ENCODE measurements at regions not wholly inside any gene's neighbourhood (a gene's known extent, or its start where the extent isn't known, plus 50 kb on each side); places are given as distances from the start of the nearest gene placed in this dataset.

GRCh38 chr18:26656944-26657536 is 108.7 kb upstream of the KCTD1 start (continued):
- TF ChIP-seq, protein P1, sequence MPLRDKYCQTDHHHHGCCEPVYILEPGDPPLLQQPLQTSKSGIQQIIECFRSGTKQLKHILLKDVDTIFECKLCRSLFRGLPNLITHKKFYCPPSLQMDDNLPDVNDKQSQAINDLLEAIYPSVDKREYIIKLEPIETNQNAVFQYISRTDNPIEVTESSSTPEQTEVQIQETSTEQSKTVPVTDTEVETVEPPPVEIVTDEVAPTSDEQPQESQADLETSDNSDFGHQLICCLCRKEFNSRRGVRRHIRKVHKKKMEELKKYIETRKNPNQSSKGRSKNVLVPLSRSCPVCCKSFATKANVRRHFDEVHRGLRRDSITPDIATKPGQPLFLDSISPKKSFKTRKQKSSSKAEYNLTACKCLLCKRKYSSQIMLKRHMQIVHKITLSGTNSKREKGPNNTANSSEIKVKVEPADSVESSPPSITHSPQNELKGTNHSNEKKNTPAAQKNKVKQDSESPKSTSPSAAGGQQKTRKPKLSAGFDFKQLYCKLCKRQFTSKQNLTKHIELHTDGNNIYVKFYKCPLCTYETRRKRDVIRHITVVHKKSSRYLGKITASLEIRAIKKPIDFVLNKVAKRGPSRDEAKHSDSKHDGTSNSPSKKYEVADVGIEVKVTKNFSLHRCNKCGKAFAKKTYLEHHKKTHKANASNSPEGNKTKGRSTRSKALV (CRISPR knock-in tag; IDR thresholded peaks at IDR 0.05), result peak; percentile 97
- TF ChIP-seq RAD21 (CRISPR knock-in tag; IDR thresholded peaks at IDR 0.05), result peak; percentile 29; the same call in 1 of the 2 replicates
- TF ChIP-seq PATZ1 (CRISPR knock-in tag; IDR thresholded peaks at IDR 0.05), result 0 out of 2 replicates have a peak, but pooled peaks have one; percentile 13
- no peak for TF ChIP-seq MATR3 (CRISPR knock-in tag; IDR thresholded peaks at IDR 0.05)
- no peak for TF ChIP-seq HOXA7 (CRISPR knock-in tag; IDR thresholded peaks at IDR 0.05)
- no peak for TF ChIP-seq STAT5B (CRISPR knock-in tag; IDR thresholded peaks at IDR 0.05)
- TF ChIP-seq NR2F6 (IDR thresholded peaks at IDR 0.05), result no peak
- TF ChIP-seq NR2F6 (CRISPR knock-in tag; IDR thresholded peaks at IDR 0.05), result no peak
- no peak for TF ChIP-seq TGIF2 (CRISPR knock-in tag; IDR thresholded peaks at IDR 0.05)
- TF ChIP-seq SPEN (CRISPR knock-in tag; IDR thresholded peaks at IDR 0.05; ENCODE audit: low read depth), result no peak
- 0 out of 2 replicates have a peak, but pooled peaks have one; percentile 22 for TF ChIP-seq RNF2 (conservative IDR thresholded peaks at IDR 0.05; ENCODE audit: low read depth)
- TF ChIP-seq, protein P2, sequence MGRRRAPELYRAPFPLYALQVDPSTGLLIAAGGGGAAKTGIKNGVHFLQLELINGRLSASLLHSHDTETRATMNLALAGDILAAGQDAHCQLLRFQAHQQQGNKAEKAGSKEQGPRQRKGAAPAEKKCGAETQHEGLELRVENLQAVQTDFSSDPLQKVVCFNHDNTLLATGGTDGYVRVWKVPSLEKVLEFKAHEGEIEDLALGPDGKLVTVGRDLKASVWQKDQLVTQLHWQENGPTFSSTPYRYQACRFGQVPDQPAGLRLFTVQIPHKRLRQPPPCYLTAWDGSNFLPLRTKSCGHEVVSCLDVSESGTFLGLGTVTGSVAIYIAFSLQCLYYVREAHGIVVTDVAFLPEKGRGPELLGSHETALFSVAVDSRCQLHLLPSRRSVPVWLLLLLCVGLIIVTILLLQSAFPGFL (CRISPR knock-in tag; IDR thresholded peaks at IDR 0.05), result no peak
- TF ChIP-seq MED1 (CRISPR knock-in tag; IDR thresholded peaks at IDR 0.05), result no peak
- TF ChIP-seq IKZF4 (CRISPR knock-in tag; IDR thresholded peaks at IDR 0.05; ENCODE audit: borderline replicate concordance, low read depth, not compliant biosample characterization), result no peak
- TF ChIP-seq SRF (IDR thresholded peaks at IDR 0.05; ENCODE audit: low read depth, low read length), result no peak
- no peak for TF ChIP-seq ZNF282 (IDR thresholded peaks at IDR 0.05; ENCODE audit: partially characterized antibody)
- peak; percentile 53 for TF ChIP-seq PHF8 (CRISPR knock-in tag; IDR thresholded peaks at IDR 0.05)
- TF ChIP-seq ZNF557 (CRISPR knock-in tag; IDR thresholded peaks at IDR 0.05), result no peak
- TF ChIP-seq ZBED4 (CRISPR knock-in tag; IDR thresholded peaks at IDR 0.05; ENCODE audit: borderline replicate concordance), result peak; percentile 45; the same call in 1 of the 2 replicates
- TF ChIP-seq, protein P3, sequence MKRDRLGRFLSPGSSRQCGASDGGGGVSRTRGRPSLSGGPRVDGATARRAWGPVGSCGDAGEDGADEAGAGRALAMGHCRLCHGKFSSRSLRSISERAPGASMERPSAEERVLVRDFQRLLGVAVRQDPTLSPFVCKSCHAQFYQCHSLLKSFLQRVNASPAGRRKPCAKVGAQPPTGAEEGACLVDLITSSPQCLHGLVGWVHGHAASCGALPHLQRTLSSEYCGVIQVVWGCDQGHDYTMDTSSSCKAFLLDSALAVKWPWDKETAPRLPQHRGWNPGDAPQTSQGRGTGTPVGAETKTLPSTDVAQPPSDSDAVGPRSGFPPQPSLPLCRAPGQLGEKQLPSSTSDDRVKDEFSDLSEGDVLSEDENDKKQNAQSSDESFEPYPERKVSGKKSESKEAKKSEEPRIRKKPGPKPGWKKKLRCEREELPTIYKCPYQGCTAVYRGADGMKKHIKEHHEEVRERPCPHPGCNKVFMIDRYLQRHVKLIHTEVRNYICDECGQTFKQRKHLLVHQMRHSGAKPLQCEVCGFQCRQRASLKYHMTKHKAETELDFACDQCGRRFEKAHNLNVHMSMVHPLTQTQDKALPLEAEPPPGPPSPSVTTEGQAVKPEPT (CRISPR knock-in tag; IDR thresholded peaks at IDR 0.05; ENCODE audit: low read depth), result no peak
